ENCODE measurements at regions not wholly inside any gene's neighbourhood (a gene's known extent, or its start where the extent isn't known, plus 50 kb on each side); places are given as distances from the start of the nearest gene placed in this dataset.

DNA sequence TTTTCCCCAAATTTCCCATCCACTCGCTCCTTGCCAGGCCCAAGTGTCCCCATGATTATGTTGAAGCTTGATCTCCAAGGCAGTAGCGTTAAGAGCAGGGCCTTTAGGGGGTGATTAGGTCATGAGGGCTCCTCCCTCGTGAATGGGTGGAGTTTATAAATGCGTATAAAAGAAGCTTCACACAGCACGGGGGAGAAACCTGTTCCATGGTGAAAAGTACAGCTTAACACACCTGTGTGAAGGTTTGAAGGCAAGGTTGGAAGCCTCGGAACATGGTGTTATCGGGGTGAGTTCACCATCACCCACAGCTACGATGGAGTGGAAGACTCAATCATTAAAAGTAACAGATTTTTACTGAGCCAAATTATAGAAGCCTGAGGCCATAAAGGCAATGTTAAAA, 137.4 kb upstream of the ALKAL2 start:
- H3K4me3 ChIP-seq: no peak overlapping the region
- no peaks in the 10 kb centered on the region for H3K27me3 ChIP-seq
- no peak overlapping the region for H3K27ac ChIP-seq
- no peaks in the 10 kb centered on the region for H3K36me3 ChIP-seq
- TF ChIP-seq POLR2A (IDR thresholded peaks at IDR 0.05): no peak
- TF ChIP-seq EP300 (IDR thresholded peaks at IDR 0.05): no peak
- TF ChIP-seq, protein P1, sequence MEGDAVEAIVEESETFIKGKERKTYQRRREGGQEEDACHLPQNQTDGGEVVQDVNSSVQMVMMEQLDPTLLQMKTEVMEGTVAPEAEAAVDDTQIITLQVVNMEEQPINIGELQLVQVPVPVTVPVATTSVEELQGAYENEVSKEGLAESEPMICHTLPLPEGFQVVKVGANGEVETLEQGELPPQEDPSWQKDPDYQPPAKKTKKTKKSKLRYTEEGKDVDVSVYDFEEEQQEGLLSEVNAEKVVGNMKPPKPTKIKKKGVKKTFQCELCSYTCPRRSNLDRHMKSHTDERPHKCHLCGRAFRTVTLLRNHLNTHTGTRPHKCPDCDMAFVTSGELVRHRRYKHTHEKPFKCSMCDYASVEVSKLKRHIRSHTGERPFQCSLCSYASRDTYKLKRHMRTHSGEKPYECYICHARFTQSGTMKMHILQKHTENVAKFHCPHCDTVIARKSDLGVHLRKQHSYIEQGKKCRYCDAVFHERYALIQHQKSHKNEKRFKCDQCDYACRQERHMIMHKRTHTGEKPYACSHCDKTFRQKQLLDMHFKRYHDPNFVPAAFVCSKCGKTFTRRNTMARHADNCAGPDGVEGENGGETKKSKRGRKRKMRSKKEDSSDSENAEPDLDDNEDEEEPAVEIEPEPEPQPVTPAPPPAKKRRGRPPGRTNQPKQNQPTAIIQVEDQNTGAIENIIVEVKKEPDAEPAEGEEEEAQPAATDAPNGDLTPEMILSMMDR (IDR thresholded peaks at IDR 0.05): no peak
- TF ChIP-seq POLR2AphosphoS5 (IDR thresholded peaks at IDR 0.05): no peak
- no peak for ATAC-seq (ENCODE audit: low FRiP score in 2 of 2)
- H3K9me3 ChIP-seq: no peaks in the 10 kb centered on the region
- DNase-seq: no peak
- WGBS, 2 donors: 84 to 85% methylated on average over 8 of the region's 8 CpGs
- H3K4me1 ChIP-seq: no peaks in the 10 kb centered on the region

DNA sequence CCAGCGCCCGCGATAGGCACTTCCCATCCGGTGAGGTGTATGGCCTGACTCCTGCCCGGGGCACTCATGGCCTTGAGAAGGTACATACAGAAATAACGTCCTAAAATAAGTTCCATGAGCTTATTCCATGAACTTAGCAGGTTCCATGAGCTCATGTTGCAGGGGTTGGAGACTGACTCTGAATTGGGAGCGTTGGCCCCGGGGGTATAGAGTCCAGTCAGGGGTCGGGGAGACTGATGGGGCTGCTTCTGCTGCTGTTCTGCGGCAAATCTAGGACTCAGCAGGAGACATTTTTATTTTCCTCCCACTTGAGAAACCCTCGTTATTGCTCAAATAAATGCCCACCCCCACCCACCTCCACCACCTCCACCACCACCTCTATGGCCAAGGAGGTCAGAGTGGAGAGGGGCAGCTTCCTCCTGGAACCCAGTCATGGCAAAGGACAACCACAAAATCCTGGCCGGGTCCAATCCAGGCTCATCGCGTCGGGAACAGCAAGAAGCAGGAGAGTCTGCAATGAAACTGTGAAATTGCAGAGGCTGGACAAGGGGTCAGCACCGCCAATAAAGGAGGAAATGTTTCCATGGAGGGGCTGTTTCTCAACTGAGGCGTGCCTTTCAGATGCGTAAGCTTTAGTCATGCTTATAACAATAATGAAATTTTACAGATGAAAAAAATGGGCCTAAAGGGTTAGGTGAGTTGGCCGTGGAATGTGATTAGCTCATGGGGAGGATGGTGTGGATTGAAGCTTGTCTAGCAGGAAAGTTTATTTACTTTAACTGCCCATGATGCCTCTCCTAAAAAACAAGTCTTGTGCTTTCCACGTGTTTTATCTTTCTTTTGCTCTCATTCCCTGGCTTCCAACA, 136.6 kb upstream of the ALKAL2 start:
- no peaks in the 10 kb centered on the region for H3K9me3 ChIP-seq
- no peak for ATAC-seq (ENCODE audit: low FRiP score in 2 of 2)
- no peak overlapping the region for H3K4me3 ChIP-seq
- no peak for DNase-seq
- 88 to 90% methylated on average over 20 of the region's 20 CpGs for WGBS, 2 donors
- TF ChIP-seq POLR2AphosphoS5 (IDR thresholded peaks at IDR 0.05) (no peak), EP300 (IDR thresholded peaks at IDR 0.05) (no peak), POLR2A (IDR thresholded peaks at IDR 0.05) (no peak)
- TF ChIP-seq, protein P1 (IDR thresholded peaks at IDR 0.05): no peak
- H3K27me3 ChIP-seq: no peaks in the 10 kb centered on the region
- no peaks in the 10 kb centered on the region for H3K4me1 ChIP-seq
- H3K27ac ChIP-seq: no peak overlapping the region
- H3K36me3 ChIP-seq: no peaks in the 10 kb centered on the region

DNA sequence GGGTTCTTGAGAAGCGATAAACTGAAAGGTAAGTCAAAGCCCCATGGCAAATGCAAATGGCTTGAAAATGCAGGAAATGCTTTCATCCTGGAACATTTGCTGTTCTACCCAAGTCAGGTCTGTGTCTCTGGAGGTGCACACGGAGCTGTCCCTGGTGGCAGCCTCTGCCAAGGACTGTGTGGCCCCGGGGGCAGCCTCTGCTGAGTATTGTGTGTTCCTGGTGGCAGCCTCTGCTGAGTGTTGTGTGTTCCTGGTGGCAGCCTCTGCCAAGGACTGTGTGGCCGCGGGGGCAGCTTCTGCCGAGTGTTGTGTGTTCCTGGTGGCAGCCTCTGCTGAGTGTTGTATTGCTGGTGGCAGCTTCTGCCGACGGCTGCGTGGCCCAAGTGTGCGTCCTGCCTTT, 135.6 kb upstream of the ALKAL2 start:
- no peak for DNase-seq

DNA sequence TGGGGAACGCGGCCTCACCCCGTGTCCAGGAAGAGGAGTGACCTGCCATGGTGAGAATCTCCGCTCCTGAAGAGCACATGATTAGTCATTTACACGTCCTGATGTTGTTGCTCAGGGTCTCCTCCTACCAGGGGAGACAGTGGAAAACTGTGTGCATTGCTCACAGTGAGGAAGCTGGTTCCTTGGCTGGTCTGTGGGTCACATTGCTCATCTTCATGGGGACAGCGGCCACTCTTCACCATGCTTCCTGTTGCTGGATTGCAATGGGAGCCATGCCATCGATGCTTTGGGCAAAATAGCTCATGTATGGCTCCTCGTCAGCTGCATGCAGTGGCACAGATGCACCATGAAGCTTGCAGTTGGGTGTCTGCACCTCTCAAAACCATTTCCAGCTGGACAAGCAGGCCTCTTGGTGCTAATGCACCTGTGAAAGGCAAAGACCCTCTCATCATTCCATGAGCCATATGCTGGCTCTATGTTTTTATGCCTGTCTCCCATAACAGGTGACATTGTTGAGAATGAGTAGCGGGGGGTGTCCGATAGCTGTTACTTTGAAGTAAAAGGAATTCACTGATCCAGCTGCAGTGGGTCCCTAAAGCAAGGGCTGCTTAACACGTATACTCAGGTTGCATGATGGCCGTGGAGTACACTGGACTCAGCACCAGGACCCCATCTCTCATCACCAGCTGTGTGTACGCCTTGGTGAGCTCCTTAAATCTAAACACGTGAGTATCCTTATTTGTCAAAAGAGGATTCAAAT, 135.0 kb upstream of the ALKAL2 start:
- H3K27ac ChIP-seq: no peak overlapping the region
- no peak for TF ChIP-seq POLR2A (IDR thresholded peaks at IDR 0.05)
- TF ChIP-seq, protein P1 (IDR thresholded peaks at IDR 0.05): no peak
- TF ChIP-seq EP300 (IDR thresholded peaks at IDR 0.05): no peak
- no peak for TF ChIP-seq POLR2AphosphoS5 (IDR thresholded peaks at IDR 0.05)
- H3K27me3 ChIP-seq: no peaks in the 10 kb centered on the region
- no peak for ATAC-seq (ENCODE audit: low FRiP score in 2 of 2)
- DNase-seq: no peak
- WGBS, 2 donors: 83 to 86% methylated on average over 14 of the region's 14 CpGs
- no peaks in the 10 kb centered on the region for H3K4me1 ChIP-seq
- H3K36me3 ChIP-seq: no peaks in the 10 kb centered on the region
- no peak overlapping the region for H3K4me3 ChIP-seq
- H3K9me3 ChIP-seq: no peaks in the 10 kb centered on the region

More for the DNA sequence above, 135.6 kb upstream of the ALKAL2 start:
- Histone ChIP-seq H3K27ac (no peak overlapping the region), H3K27me3 (no peaks in the 10 kb centered on the region), H3K4me1 (no peaks in the 10 kb centered on the region), H3K4me3 (no peak overlapping the region), H3K9me3 (no peaks in the 10 kb centered on the region), H3K36me3 (no peaks in the 10 kb centered on the region)
- TF ChIP-seq POLR2AphosphoS5 (IDR thresholded peaks at IDR 0.05): no peak
- TF ChIP-seq EP300 (IDR thresholded peaks at IDR 0.05): no peak
- TF ChIP-seq, protein P1 (IDR thresholded peaks at IDR 0.05): no peak
- TF ChIP-seq POLR2A (IDR thresholded peaks at IDR 0.05): no peak
- peak in 1 of 2 donors; percentile 55 for ATAC-seq (ENCODE audit: low FRiP score in 2 of 2)
- WGBS, 2 donors: 56 to 72% methylated on average over 5 to 10 of the region's 10 CpGs

Data from upper lobe of left lung (tissue), 6 donors.